ENCODE measurements at regions not wholly inside any gene's neighbourhood (a gene's known extent, or its start where the extent isn't known, plus 50 kb on each side); places are given as distances from the start of the nearest gene placed in this dataset.

DNA sequence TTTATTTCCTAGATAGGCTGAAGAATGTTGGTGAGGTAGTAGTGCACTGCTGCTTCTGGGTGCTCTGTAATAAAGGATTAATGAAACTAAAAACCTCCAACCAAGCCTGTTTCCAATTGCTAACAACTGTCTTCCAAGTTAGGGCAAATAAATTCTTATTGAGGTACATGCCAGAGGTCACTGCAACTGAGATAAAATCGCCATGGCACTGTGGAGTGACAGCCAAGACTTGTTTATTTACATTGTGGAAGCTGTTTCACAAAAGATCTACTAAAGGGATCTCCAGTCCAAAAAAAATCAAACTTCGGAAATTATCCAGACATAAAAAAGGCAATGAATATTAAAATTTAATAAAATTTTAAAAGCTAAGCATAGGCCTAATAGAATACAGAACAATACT, 65.2 kb downstream of the HYCC1 start:
- Histone ChIP-seq H3K9me3 (no peaks in the 10 kb centered on the region), H3K4me1 (no peaks in the 10 kb centered on the region), H3K27me3 (peaks cover 68% of the 10 kb centered on the region), H3K36me3 (no peaks in the 10 kb centered on the region), H3K4me3 (ENCODE audit: low read depth, low read length) (no peak overlapping the region)
- no peak for DNase-seq
- TF ChIP-seq, protein P1, sequence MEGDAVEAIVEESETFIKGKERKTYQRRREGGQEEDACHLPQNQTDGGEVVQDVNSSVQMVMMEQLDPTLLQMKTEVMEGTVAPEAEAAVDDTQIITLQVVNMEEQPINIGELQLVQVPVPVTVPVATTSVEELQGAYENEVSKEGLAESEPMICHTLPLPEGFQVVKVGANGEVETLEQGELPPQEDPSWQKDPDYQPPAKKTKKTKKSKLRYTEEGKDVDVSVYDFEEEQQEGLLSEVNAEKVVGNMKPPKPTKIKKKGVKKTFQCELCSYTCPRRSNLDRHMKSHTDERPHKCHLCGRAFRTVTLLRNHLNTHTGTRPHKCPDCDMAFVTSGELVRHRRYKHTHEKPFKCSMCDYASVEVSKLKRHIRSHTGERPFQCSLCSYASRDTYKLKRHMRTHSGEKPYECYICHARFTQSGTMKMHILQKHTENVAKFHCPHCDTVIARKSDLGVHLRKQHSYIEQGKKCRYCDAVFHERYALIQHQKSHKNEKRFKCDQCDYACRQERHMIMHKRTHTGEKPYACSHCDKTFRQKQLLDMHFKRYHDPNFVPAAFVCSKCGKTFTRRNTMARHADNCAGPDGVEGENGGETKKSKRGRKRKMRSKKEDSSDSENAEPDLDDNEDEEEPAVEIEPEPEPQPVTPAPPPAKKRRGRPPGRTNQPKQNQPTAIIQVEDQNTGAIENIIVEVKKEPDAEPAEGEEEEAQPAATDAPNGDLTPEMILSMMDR (IDR thresholded peaks at IDR 0.05; ENCODE audit: low read depth, low read length), result no peak

DNA sequence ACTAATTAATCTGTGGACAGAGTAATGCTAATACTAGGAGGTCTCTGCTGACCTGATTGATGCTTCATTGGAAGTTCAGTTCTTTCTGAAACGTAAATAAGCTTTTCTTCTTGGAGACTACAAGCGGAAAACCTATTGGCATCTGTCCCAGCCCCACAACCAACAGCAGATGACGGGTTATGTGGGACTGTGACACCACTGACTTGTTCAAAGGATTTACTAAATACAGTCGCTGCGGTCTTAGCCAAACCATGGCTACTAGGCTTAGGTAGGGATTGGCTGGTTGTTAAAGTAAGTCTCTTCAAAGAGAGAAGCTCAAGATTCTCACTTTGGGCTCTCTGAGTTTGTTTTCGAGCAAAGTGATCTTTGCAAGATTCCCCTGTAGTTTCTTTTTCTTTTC, 68.3 kb downstream of the HYCC1 start:
- H3K4me3 ChIP-seq (ENCODE audit: low read depth, low read length), result no peak overlapping the region
- no peaks in the 10 kb centered on the region for H3K4me1 ChIP-seq
- H3K27me3 ChIP-seq, result peaks cover 53% of the 10 kb centered on the region
- H3K36me3 ChIP-seq, result no peaks in the 10 kb centered on the region
- DNase-seq, result no peak
- TF ChIP-seq, protein P1 (IDR thresholded peaks at IDR 0.05; ENCODE audit: low read depth, low read length), result no peak
- no peaks in the 10 kb centered on the region for H3K9me3 ChIP-seq

DNA sequence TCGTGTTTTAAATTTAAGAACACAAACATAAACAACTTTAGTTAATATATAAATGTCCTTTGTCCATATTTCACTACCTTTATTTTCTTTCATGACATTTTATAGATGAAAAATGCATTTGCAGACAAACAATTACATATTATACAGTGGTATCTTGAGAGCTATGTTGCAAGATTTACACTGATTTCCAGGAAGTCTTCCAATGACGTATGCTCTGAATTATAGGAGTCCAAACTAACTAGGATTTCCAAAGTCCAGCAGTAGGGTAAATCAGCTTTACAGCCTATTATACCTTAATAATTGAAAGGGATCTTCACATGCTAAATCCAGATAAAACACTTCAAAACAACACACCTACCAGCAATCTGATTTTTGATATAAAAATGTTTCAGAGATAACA, 69.4 kb downstream of the HYCC1 start:
- H3K4me1 ChIP-seq, result no peaks in the 10 kb centered on the region
- H3K36me3 ChIP-seq, result no peaks in the 10 kb centered on the region
- H3K27me3 ChIP-seq, result peaks cover 43% of the 10 kb centered on the region
- no peaks in the 10 kb centered on the region for H3K9me3 ChIP-seq
- TF ChIP-seq, protein P1 (IDR thresholded peaks at IDR 0.05; ENCODE audit: low read depth, low read length), result no peak
- DNase-seq, result no peak
- H3K4me3 ChIP-seq (ENCODE audit: low read depth, low read length), result no peak overlapping the region

DNA sequence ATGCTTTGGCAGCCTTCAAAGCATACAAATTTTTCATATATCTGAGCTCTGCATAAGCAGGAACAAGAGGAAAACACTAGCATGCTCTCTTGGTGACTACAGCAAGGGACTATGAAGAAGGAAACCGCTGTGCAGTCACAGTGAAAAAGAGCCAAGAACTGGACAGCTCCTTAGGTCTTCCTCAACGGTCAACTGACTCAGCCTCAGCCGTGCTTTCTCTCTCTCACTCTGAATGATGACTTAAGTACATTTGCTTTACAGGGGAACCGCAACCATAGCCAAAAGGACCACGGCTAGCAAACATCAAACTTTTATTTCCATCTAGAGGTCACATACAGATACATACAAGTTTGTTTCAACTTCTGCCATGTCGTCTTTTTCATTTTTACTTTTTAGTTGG, 69.9 kb downstream of the HYCC1 start:
- DNase-seq, result no peak
- H3K9me3 ChIP-seq, result no peaks in the 10 kb centered on the region
- H3K4me1 ChIP-seq, result no peaks in the 10 kb centered on the region
- TF ChIP-seq, protein P1 (IDR thresholded peaks at IDR 0.05; ENCODE audit: low read depth, low read length), result no peak
- no peak overlapping the region for H3K4me3 ChIP-seq (ENCODE audit: low read depth, low read length)
- H3K36me3 ChIP-seq, result no peaks in the 10 kb centered on the region
- peaks cover 38% of the 10 kb centered on the region for H3K27me3 ChIP-seq

DNA sequence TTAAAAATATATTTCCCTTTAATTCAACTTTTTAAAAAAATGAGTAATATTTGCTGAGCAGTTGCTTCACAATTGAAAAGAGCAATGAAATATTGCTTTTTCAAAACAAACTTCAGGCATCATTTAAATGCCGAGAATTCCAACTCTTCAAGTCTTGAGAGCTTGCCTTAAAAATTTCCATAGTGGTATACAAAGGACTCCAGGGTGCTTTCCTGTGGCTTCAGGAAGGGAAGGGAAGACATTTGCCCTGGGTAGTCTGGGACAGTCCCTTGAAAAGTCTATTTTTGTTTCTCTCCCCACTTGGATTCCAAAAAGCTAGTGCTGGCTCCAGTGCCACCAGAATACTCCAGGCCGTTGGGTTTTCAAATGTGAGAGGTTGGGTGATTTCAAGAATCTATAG, 71.7 kb downstream of the HYCC1 start:
- Histone ChIP-seq H3K9me3 (no peaks in the 10 kb centered on the region), H3K36me3 (no peaks in the 10 kb centered on the region), H3K27me3 (peaks cover 27% of the 10 kb centered on the region), H3K4me3 (ENCODE audit: low read depth, low read length) (no peak overlapping the region), H3K4me1 (no peaks in the 10 kb centered on the region)
- TF ChIP-seq, protein P1 (IDR thresholded peaks at IDR 0.05; ENCODE audit: low read depth, low read length), result no peak
- no peak for DNase-seq

DNA sequence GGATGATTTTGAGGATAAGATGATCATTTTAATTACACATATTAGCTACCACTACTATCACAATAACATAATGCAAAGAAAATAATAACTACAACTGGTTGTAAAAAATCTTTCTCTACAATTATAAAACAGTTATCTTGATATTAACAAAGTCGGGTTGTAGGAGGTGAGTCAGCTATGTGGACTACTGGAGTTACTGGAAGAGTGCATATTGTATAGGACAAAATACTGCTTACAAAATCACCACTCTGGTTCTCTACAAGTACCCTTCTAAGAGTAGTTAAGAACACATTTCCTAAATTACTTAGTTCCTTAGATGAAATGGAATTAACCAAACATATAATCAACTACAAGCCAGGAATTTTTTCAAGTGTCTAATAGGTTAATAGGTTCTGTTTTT, 74.1 kb downstream of the HYCC1 start:
- H3K36me3 ChIP-seq, result no peaks in the 10 kb centered on the region
- TF ChIP-seq, protein P1 (IDR thresholded peaks at IDR 0.05; ENCODE audit: low read depth, low read length), result no peak
- H3K9me3 ChIP-seq, result no peaks in the 10 kb centered on the region
- DNase-seq, result no peak
- H3K4me1 ChIP-seq, result no peaks in the 10 kb centered on the region
- peaks cover 11% of the 10 kb centered on the region for H3K27me3 ChIP-seq
- no peak overlapping the region for H3K4me3 ChIP-seq (ENCODE audit: low read depth, low read length)

All from BE2C (cell line).